Breast epithelium (tissue), 4 donors: ENCODE measurements at regions not wholly inside any gene's neighbourhood (a gene's known extent, or its start where the extent isn't known, plus 50 kb on each side); places are given as distances from the start of the nearest gene placed in this dataset.

Experiments used
- DNase-seq, 2 donors: peaks; one replicate each; pipeline ENCODE4 v3.0.0-alpha.2; 2019; ENCODE audit warnings: low spot score in 2 of 2
- H3K27ac ChIP-seq, 2 donors: fragments of 200-600 bp; sonication (generic) in 1 of 2; one replicate each; pipeline ENCODE4 v1.5.1; 2016 to 2019; ENCODE audit warnings: mild to moderate bottlenecking in 1 of 2
- H3K27me3 ChIP-seq, 2 donors: fragments of 200-600 bp; sonication (generic) in 1 of 2; one replicate each; pipeline versions ENCODE4 v1.5.1 to v1.6.0; 2017 to 2019; ENCODE audit warnings: control low read depth in 1 of 2, mild to moderate bottlenecking in 1 of 2
- H3K36me3 ChIP-seq: fragments of 200-600 bp; one replicate; pipeline ENCODE4 v1.5.1; 2019
- H3K4me1 ChIP-seq, 2 donors: fragments of 200-600 bp; sonication (generic); one replicate each; pipeline ENCODE4 v1.5.1; 2016 to 2019; ENCODE audit warnings: control low read depth in 1 of 2
- H3K4me3 ChIP-seq, 3 donors: fragments of 200-600 bp; sonication (generic); 1 replicate in 2 of 3; 2 replicates in 1 of 3; pipeline ENCODE4 v1.5.1; 2016 to 2019; ENCODE audit warnings: mild to moderate bottlenecking in 3 of 3, moderate library complexity in 2 of 3
- H3K9me3 ChIP-seq, 2 donors: fragments of 200-600 bp; sonication (generic) in 1 of 2; one replicate each; pipeline ENCODE4 v1.5.1; 2016 to 2019; ENCODE audit warnings: control low read depth in 1 of 2
- POLR2A ChIP-seq: fragments of 450-650 bp; IDR thresholded peaks from one replicate; pipeline ENCODE4 v1.6.1; 2016; ENCODE audit warnings: antibody characterized with exemption, mild to moderate bottlenecking, moderate library complexity
- POLR2AphosphoS5 ChIP-seq, 3 donors: sonication (generic); formaldehyde crosslinking; IDR thresholded peaks; one replicate each; pipeline ENCODE4 v1.6.1; 2017; ENCODE audit warnings: antibody characterized with exemption in 3 of 3
- intact Hi-C: fragments of 100-400 bp; cut with DNase I; formaldehyde crosslinking; loops from one replicate; pipeline ENCODE4 v1.15.1; 2023; ENCODE audit warnings: low total_unique reads
- TF ChIP-seq, protein P1 (sequence below), 3 donors: fragments of 450-650 bp; IDR thresholded peaks; one replicate each; pipeline ENCODE4 v1.5.1; 2016 to 2017; ENCODE audit warnings: antibody characterized with exemption in 3 of 3, mild to moderate bottlenecking in 3 of 3, moderate library complexity in 3 of 3

DNA sequence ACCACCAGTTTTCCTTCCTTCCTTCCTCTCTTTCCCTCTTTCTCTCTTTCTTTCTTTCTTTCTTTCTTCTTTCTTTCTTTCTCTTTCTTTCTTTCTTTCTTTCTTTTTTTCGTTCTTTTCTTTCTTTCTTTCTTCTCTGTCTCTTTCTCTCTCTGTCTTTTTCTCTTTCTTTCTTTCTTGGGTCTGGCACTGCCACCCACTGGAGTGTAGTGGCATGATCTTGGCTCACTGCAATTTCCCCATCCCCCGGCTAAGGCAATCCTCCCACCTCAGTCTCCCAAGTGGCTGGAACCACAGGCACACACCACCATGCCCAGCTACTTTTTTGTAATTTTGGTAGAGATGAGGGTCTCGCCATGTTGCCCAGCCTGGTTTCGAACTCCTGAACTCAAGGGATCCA is 51.6 kb upstream of the NHS start:
- H3K4me1 ChIP-seq, result no peaks in the 10 kb centered on the region
- TF ChIP-seq POLR2A, result no peak
- TF ChIP-seq, protein P1, sequence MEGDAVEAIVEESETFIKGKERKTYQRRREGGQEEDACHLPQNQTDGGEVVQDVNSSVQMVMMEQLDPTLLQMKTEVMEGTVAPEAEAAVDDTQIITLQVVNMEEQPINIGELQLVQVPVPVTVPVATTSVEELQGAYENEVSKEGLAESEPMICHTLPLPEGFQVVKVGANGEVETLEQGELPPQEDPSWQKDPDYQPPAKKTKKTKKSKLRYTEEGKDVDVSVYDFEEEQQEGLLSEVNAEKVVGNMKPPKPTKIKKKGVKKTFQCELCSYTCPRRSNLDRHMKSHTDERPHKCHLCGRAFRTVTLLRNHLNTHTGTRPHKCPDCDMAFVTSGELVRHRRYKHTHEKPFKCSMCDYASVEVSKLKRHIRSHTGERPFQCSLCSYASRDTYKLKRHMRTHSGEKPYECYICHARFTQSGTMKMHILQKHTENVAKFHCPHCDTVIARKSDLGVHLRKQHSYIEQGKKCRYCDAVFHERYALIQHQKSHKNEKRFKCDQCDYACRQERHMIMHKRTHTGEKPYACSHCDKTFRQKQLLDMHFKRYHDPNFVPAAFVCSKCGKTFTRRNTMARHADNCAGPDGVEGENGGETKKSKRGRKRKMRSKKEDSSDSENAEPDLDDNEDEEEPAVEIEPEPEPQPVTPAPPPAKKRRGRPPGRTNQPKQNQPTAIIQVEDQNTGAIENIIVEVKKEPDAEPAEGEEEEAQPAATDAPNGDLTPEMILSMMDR (IDR thresholded peaks at IDR 0.05), result no peak
- TF ChIP-seq POLR2AphosphoS5 (IDR thresholded peaks at IDR 0.05), result no peak
- H3K27me3 ChIP-seq, result peaks cover 0 to 15% of the 10 kb centered on the region in 2 donors
- H3K9me3 ChIP-seq, result no peaks in the 10 kb centered on the region
- H3K4me3 ChIP-seq, result no peak overlapping the region
- no peak overlapping the region for H3K27ac ChIP-seq
- no peaks in the 10 kb centered on the region for H3K36me3 ChIP-seq
- DNase-seq, result no peak
- intact Hi-C loops, result no loop called here
